SK-N-SH (cell line): ENCODE measurements at regions not wholly inside any gene's neighbourhood (a gene's known extent, or its start where the extent isn't known, plus 50 kb on each side); places are given as distances from the start of the nearest gene placed in this dataset.

ENCODE experiments used
- CTCF ChIA-PET: fragments of 300-600, 350-600 bp; formaldehyde crosslinking; extraction: SDS; loops from one replicate; lab custom pipeline; 2021; lab: Yijun Ruan, JAX
- POLR2A ChIA-PET: fragments of 350-600 bp; sonication (Branson Sonifier 250); formaldehyde crosslinking; extraction: SDS; loops from one replicate; lab custom pipeline; 2020; ENCODE audit warnings: antibody characterized with exemption, inconsistent platforms; lab: Yijun Ruan, JAX
- DNase-seq: peaks from one replicate; pipeline ENCODE4 v3.0.0; 2012
- H2AFZ ChIP-seq: fragments of 200-600 bp; sonication (generic); 2 replicates; pipeline ENCODE4 v1.8.1; 2016; ENCODE audit warnings: antibody characterized with exemption, mild to moderate bottlenecking, low read depth
- H3F3A ChIP-seq: fragments of 200-600 bp; sonication (generic); replicated peaks from 2 replicates; pipeline ENCODE3; 2016; ENCODE audit warnings: antibody characterized with exemption, mild to moderate bottlenecking; ENCODE audit not compliant: insufficient read depth
- H3K27ac ChIP-seq, 2 experiments: fragments of 200-500 bp in 1 of 2; fragments of 200-600 bp in 1 of 2; sonication (Bioruptor generic) in 1 of 2; sonication (generic), shearing (Covaris generic) in 1 of 2; 2 replicates each; pipeline versions ENCODE4 v1.5.1 to v1.6.1; 2014 to 2016; ENCODE audit warnings: low read depth in 2 of 2, inconsistent platforms in 1 of 2, low read length in 1 of 2, mild to moderate bottlenecking in 1 of 2, mixed read lengths in 1 of 2
- H3K27me3 ChIP-seq: fragments of 200-600 bp; sonication (generic), shearing (Covaris generic); 2 replicates; pipeline ENCODE4 v1.6.1; 2016; ENCODE audit warnings: mixed run types; ENCODE audit not compliant: insufficient read depth
- H3K36me3 ChIP-seq, 2 experiments: fragments of 200-500 bp in 1 of 2; fragments of 200-600 bp in 1 of 2; sonication (Bioruptor generic) in 1 of 2; sonication (generic) in 1 of 2; replicated peaks in 1 of 2; 2 replicates each; pipeline versions ENCODE3 to v1.5.1; 2014 to 2016; ENCODE audit warnings: low read length in 1 of 2, mild to moderate bottlenecking in 1 of 2; ENCODE audit not compliant: insufficient read depth in 2 of 2, control insufficient read depth in 1 of 2
- H3K4me1 ChIP-seq, 2 experiments: fragments of 200-500 bp in 1 of 2; fragments of 200-600 bp in 1 of 2; sonication (Bioruptor generic) in 1 of 2; sonication (generic), shearing (Covaris generic) in 1 of 2; 2 replicates each; pipeline versions ENCODE4 v1.5.1 to v1.6.1; 2014 to 2016; ENCODE audit warnings: low read depth in 1 of 2, low read length in 1 of 2, mixed run types in 1 of 2; ENCODE audit not compliant: insufficient read depth in 2 of 2, control insufficient read depth in 1 of 2
- H3K4me2 ChIP-seq: fragments of 200-600 bp; sonication (generic), shearing (Covaris generic); 2 replicates; pipeline ENCODE4 v1.6.1; 2017; ENCODE audit warnings: mixed run types
- H3K4me3 ChIP-seq, 2 experiments: fragments of 200-500 bp in 1 of 2; fragments of 200-600 bp in 1 of 2; sonication (Bioruptor generic) in 1 of 2; sonication (generic), shearing (Covaris generic) in 1 of 2; 2 replicates each; pipeline versions ENCODE4 v1.5.1 to v1.8.1; 2014 to 2016; ENCODE audit warnings: low read depth in 2 of 2, inconsistent platforms in 1 of 2, low read length in 1 of 2, mild to moderate bottlenecking in 1 of 2, mixed read lengths in 1 of 2, moderate library complexity in 1 of 2
- H3K79me2 ChIP-seq: fragments of 200-600 bp; sonication (generic); 2 replicates; pipeline ENCODE4 v1.8.1; 2017; ENCODE audit warnings: mild to moderate bottlenecking; ENCODE audit not compliant: insufficient read depth
- H3K9ac ChIP-seq: fragments of 200-600 bp; sonication (generic); 2 replicates; pipeline ENCODE4 v1.6.1; 2017; ENCODE audit warnings: mixed run types
- H3K9me2 ChIP-seq: fragments of 200-600 bp; sonication (generic); 2 replicates; pipeline ENCODE4 v1.6.1; 2017; ENCODE audit warnings: mixed run types
- H3K9me3 ChIP-seq: fragments of 200-600 bp; sonication (generic); 2 replicates; pipeline ENCODE4 v1.6.1; 2017; ENCODE audit warnings: mixed run types, mild to moderate bottlenecking, moderate library complexity
- H4K20me1 ChIP-seq: fragments of 200-600 bp; sonication (generic); 2 replicates; pipeline ENCODE4 v1.6.1; 2017; ENCODE audit warnings: mild to moderate bottlenecking, mixed run types; ENCODE audit not compliant: insufficient read depth
- ELF1 ChIP-seq: IDR thresholded peaks from 2 replicates; pipeline ENCODE4 v1.4.0; 2012
- EP300 ChIP-seq, 2 experiments: IDR thresholded peaks; 2 replicates each; pipeline versions ENCODE4 v1.4.0 to v1.6.1; 2012; ENCODE audit warnings: borderline replicate concordance in 1 of 2, low read depth in 1 of 2, low read length in 1 of 2
- FOSL2 ChIP-seq: IDR thresholded peaks from 2 replicates; pipeline ENCODE4 v1.4.0; 2012; ENCODE audit warnings: low read depth, mild to moderate bottlenecking, moderate library complexity, borderline replicate concordance
- GABPA ChIP-seq: IDR thresholded peaks from 2 replicates; pipeline ENCODE4 v1.4.0; 2012; ENCODE audit warnings: low read depth, mild to moderate bottlenecking
- GATA2 ChIP-seq: sonication (generic); formaldehyde crosslinking; IDR thresholded peaks from 2 replicates; pipeline ENCODE4 v1.5.0; 2020; ENCODE audit warnings: mild to moderate bottlenecking, missing genetic modification reagents
- MEF2A ChIP-seq: IDR thresholded peaks from 2 replicates; pipeline ENCODE4 v1.4.0; 2012; ENCODE audit warnings: low read depth, borderline replicate concordance
- SIN3A ChIP-seq: IDR thresholded peaks from 2 replicates; pipeline ENCODE4 v1.6.1; 2012; ENCODE audit warnings: low read depth, mild to moderate bottlenecking, low read length, moderate library complexity, borderline replicate concordance
- SMC3 ChIP-seq: IDR thresholded peaks from 2 replicates; pipeline ENCODE4 v1.6.1; 2012; ENCODE audit warnings: low read depth, low read length, improper control_type of control experiment
- TAF1 ChIP-seq: IDR thresholded peaks from 2 replicates; pipeline ENCODE4 v1.6.1; 2012; ENCODE audit warnings: low read depth, mild to moderate bottlenecking, low read length, moderate library complexity, borderline replicate concordance
- TEAD4 ChIP-seq: IDR thresholded peaks from 2 replicates; pipeline ENCODE4 v1.4.0; 2012; ENCODE audit warnings: mild to moderate bottlenecking, borderline replicate concordance; ENCODE audit not compliant: insufficient read depth
- USF2 ChIP-seq: fragments of 150-350 bp; IDR thresholded peaks from 2 replicates; pipeline ENCODE4 v1.6.1; 2017; ENCODE audit warnings: antibody characterized with exemption, low read length, low read depth, borderline replicate concordance
- YY1 ChIP-seq: IDR thresholded peaks from 2 replicates; pipeline ENCODE4 v1.4.0; 2012; ENCODE audit warnings: low read depth, mild to moderate bottlenecking
- WGBS: methylation state at CpG from one replicate; pipeline ENCODE4 v1.1.6; 2017; ENCODE audit warnings: low lambda C conversion rate; 5-methylcytosine and 5-hydroxymethylcytosine counted together
- TF ChIP-seq, protein P1 (sequence below): IDR thresholded peaks from 2 replicates; pipeline ENCODE4 v1.6.1; 2012; ENCODE audit warnings: mild to moderate bottlenecking, low read depth, low read length, moderate library complexity
- TF ChIP-seq, protein P2 (sequence below): fragments of 150-350 bp; IDR thresholded peaks from 2 replicates; pipeline ENCODE4 v1.6.1; 2016; ENCODE audit warnings: mild to moderate bottlenecking, low read depth, low read length
- TF ChIP-seq, protein P3 (sequence below): IDR thresholded peaks from 2 replicates; pipeline ENCODE4 v1.4.0; 2012; ENCODE audit warnings: low read depth, borderline replicate concordance

- TF ChIP-seq, protein P1, sequence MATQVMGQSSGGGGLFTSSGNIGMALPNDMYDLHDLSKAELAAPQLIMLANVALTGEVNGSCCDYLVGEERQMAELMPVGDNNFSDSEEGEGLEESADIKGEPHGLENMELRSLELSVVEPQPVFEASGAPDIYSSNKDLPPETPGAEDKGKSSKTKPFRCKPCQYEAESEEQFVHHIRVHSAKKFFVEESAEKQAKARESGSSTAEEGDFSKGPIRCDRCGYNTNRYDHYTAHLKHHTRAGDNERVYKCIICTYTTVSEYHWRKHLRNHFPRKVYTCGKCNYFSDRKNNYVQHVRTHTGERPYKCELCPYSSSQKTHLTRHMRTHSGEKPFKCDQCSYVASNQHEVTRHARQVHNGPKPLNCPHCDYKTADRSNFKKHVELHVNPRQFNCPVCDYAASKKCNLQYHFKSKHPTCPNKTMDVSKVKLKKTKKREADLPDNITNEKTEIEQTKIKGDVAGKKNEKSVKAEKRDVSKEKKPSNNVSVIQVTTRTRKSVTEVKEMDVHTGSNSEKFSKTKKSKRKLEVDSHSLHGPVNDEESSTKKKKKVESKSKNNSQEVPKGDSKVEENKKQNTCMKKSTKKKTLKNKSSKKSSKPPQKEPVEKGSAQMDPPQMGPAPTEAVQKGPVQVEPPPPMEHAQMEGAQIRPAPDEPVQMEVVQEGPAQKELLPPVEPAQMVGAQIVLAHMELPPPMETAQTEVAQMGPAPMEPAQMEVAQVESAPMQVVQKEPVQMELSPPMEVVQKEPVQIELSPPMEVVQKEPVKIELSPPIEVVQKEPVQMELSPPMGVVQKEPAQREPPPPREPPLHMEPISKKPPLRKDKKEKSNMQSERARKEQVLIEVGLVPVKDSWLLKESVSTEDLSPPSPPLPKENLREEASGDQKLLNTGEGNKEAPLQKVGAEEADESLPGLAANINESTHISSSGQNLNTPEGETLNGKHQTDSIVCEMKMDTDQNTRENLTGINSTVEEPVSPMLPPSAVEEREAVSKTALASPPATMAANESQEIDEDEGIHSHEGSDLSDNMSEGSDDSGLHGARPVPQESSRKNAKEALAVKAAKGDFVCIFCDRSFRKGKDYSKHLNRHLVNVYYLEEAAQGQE: no peak
- TF ChIP-seq ELF1: no peak
Observed at GRCh38 chr6:134402372-134402984, 84.6 kb upstream of the SGK1 start (continued).

DNA sequence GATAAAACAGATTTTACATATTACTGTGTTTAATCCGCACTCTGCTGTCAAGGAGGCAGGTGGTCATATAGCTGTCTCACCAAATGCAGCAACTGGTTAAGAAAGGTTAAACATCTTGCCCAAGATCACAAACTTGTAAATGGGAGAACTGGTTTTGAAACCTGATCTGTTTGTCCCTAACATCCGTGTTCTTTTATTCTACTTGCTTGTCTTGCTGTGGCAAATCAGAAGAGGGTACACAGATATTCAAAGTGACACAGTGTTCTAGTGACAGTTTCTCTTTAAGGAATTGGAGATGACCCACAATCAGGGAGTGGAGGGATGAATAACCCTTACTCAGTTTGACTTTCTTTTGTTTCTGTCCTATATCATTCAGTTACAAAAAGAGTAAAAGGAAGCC lies 83.0 kb upstream of the SGK1 start:
- 83% methylated on average over 2 of the region's 2 CpGs for WGBS
- no peaks in the 10 kb centered on the region for H3K36me3 ChIP-seq
- DNase-seq: no peak
- H3F3A ChIP-seq: no peaks in the 10 kb centered on the region
- CTCF ChIA-PET: no interaction called here
- H3K9ac ChIP-seq: no peak overlapping the region
- no peak overlapping the region for H3K27ac ChIP-seq
- POLR2A ChIA-PET: no interaction called here
- H3K4me2 ChIP-seq: no peak overlapping the region
- no peak overlapping the region for H3K4me3 ChIP-seq
- H3K79me2 ChIP-seq: no peaks in the 10 kb centered on the region
- no peaks in the 10 kb centered on the region for H3K9me3 ChIP-seq
- H4K20me1 ChIP-seq: no peaks in the 10 kb centered on the region
- H2AFZ ChIP-seq: no peak overlapping the region
- no peaks in the 10 kb centered on the region for H3K9me2 ChIP-seq
- TF ChIP-seq GATA2 (no peak), EP300 (IDR thresholded peaks at IDR 0.05; ENCODE audit: borderline replicate concordance in 1 of 2, low read depth in 1 of 2, low read length in 1 of 2) (no peak), ELF1 (no peak), MEF2A (no peak), FOSL2 (no peak), SIN3A (no peak), TAF1 (no peak), YY1 (no peak), SMC3 (no peak), TEAD4 (no peak), USF2 (no peak), GABPA (no peak)
- TF ChIP-seq, protein P2, sequence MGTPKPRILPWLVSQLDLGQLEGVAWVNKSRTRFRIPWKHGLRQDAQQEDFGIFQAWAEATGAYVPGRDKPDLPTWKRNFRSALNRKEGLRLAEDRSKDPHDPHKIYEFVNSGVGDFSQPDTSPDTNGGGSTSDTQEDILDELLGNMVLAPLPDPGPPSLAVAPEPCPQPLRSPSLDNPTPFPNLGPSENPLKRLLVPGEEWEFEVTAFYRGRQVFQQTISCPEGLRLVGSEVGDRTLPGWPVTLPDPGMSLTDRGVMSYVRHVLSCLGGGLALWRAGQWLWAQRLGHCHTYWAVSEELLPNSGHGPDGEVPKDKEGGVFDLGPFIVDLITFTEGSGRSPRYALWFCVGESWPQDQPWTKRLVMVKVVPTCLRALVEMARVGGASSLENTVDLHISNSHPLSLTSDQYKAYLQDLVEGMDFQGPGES: no peak
- TF ChIP-seq, protein P1: no peak
- TF ChIP-seq, protein P3, sequence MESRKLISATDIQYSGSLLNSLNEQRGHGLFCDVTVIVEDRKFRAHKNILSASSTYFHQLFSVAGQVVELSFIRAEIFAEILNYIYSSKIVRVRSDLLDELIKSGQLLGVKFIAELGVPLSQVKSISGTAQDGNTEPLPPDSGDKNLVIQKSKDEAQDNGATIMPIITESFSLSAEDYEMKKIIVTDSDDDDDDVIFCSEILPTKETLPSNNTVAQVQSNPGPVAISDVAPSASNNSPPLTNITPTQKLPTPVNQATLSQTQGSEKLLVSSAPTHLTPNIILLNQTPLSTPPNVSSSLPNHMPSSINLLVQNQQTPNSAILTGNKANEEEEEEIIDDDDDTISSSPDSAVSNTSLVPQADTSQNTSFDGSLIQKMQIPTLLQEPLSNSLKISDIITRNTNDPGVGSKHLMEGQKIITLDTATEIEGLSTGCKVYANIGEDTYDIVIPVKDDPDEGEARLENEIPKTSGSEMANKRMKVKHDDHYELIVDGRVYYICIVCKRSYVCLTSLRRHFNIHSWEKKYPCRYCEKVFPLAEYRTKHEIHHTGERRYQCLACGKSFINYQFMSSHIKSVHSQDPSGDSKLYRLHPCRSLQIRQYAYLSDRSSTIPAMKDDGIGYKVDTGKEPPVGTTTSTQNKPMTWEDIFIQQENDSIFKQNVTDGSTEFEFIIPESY: no peak
- no peaks in the 10 kb centered on the region for H3K4me1 ChIP-seq
- no peaks in the 10 kb centered on the region for H3K27me3 ChIP-seq
